OCI-LY7 (cell line): ENCODE measurements at regions not wholly inside any gene's neighbourhood (a gene's known extent, or its start where the extent isn't known, plus 50 kb on each side); places are given as distances from the start of the nearest gene placed in this dataset.

Experiments
- BruUV-seq: library from RNA; stranded (reverse); fragments of 400-500 nt; replicated peaks from 2 replicates; lab custom pipeline; 2021; lab: Mats Ljungman, UMichigan
- CTCF ChIA-PET: fragments of 300-600 bp; sonication (Branson Sonifier 250); formaldehyde crosslinking; loops from one replicate; lab custom pipeline; 2022; ENCODE audit warnings: antibody characterized with exemption; ENCODE audit not compliant: unreplicated experiment; lab: Charles Lee
- POLR2A ChIA-PET: fragments of 300-600 bp; sonication (Branson Sonifier 250); formaldehyde crosslinking; loops from one replicate; lab custom pipeline; 2022; ENCODE audit warnings: antibody characterized with exemption; lab: Charles Lee
- DNase-seq: peaks from one replicate; pipeline ENCODE4 v3.0.0-alpha.2; 2015; ENCODE audit warnings: low spot score
- H2AFZ ChIP-seq: fragments of 200-600 bp; sonication (generic), shearing (Covaris generic); 2 replicates; pipeline ENCODE4 v1.6.1; 2014; ENCODE audit warnings: mild to moderate bottlenecking, antibody characterized with exemption, low read length, moderate library complexity
- H3K27ac ChIP-seq: fragments of 200-600 bp; sonication (generic); 2 replicates; pipeline ENCODE4 v1.5.1; 2014; ENCODE audit warnings: mixed run types, low read depth, mild to moderate bottlenecking, moderate library complexity, low read length, inconsistent platforms; ENCODE audit not compliant: poor library complexity, severe bottlenecking
- H3K36me3 ChIP-seq: fragments of 200-600 bp; sonication (generic); 2 replicates; pipeline ENCODE4 v1.6.1; 2014; ENCODE audit warnings: mild to moderate bottlenecking, antibody characterized with exemption, low read length, moderate library complexity, mixed read lengths; ENCODE audit not compliant: insufficient read depth
- H3K4me1 ChIP-seq: fragments of 200-600 bp; sonication (generic); 2 replicates; pipeline ENCODE4 v1.5.1; 2014; ENCODE audit warnings: mild to moderate bottlenecking, low read length; ENCODE audit not compliant: insufficient read depth, poor library complexity, severe bottlenecking
- H3K4me2 ChIP-seq: fragments of 200-600 bp; sonication (generic); 2 replicates; pipeline ENCODE4 v1.6.1; 2014; ENCODE audit warnings: mild to moderate bottlenecking, low read length
- H3K4me3 ChIP-seq: fragments of 200-600 bp; sonication (generic); 2 replicates; pipeline ENCODE4 v1.5.1; 2014; ENCODE audit warnings: mild to moderate bottlenecking, low read depth, low read length; ENCODE audit not compliant: poor library complexity, severe bottlenecking
- H3K79me2 ChIP-seq: fragments of 200-600 bp; sonication (generic); 2 replicates; pipeline ENCODE4 v1.6.1; 2016; ENCODE audit warnings: low read depth, mild to moderate bottlenecking, low read length, moderate library complexity, mixed read lengths; ENCODE audit not compliant: insufficient read depth
- H3K9me2 ChIP-seq: fragments of 200-600 bp; sonication (generic); 2 replicates; pipeline ENCODE4 v1.6.1; 2016; ENCODE audit warnings: mild to moderate bottlenecking, low read length, mixed read lengths; ENCODE audit not compliant: insufficient read depth
- H3K9me3 ChIP-seq: fragments of 200-600 bp; sonication (generic); 2 replicates; pipeline ENCODE4 v1.6.1; 2014; ENCODE audit warnings: mild to moderate bottlenecking, mixed run types, low read length, mixed read lengths
- H4K20me1 ChIP-seq: fragments of 200-600 bp; sonication (generic); 2 replicates; pipeline ENCODE4 v1.6.1; 2014; ENCODE audit warnings: mild to moderate bottlenecking, antibody characterized with exemption, low read length, moderate library complexity, mixed read lengths; ENCODE audit not compliant: insufficient read depth
- CTCF ChIP-seq: fragments of 200-600 bp; sonication (generic); conservative IDR thresholded peaks from 2 replicates; pipeline ENCODE4 v1.5.1; 2014; ENCODE audit warnings: mild to moderate bottlenecking, antibody characterized with exemption, low read length, moderate library complexity, mixed read lengths
- EZH2phosphoT487 ChIP-seq: fragments of 200-600 bp; sonication (generic); IDR thresholded peaks from 2 replicates; pipeline ENCODE4 v1.6.1; 2018; ENCODE audit warnings: low read depth, borderline replicate concordance, mild to moderate bottlenecking, mixed run types, antibody characterized with exemption, low read length, moderate library complexity, mixed read lengths
- intact Hi-C: fragments of 100-400 bp; cut with micrococcal nuclease; formaldehyde crosslinking; loops from one replicate; pipeline ENCODE4 v1.10.0; 2022; ENCODE audit not compliant: unreplicated experiment

- Histone ChIP-seq H3K27ac (no peak overlapping the region), H3K4me3 (no peak overlapping the region), H2AFZ (no peak overlapping the region), H3K36me3 (no peaks in the 10 kb centered on the region), H4K20me1 (no peaks in the 10 kb centered on the region), H3K4me2 (no peak overlapping the region), H3K9me3 (no peaks in the 10 kb centered on the region), H3K79me2 (no peaks in the 10 kb centered on the region), H3K4me1 (no peaks in the 10 kb centered on the region), H3K9me2 (no peaks in the 10 kb centered on the region)
- TF ChIP-seq EZH2phosphoT487, result no peak
- no peak for TF ChIP-seq CTCF
- ChIA-PET CTCF (no interaction called here), POLR2A (interaction anchor here (0.6 kb wide), 1 partner anchor 47 kb away, joined by 3 read pairs; no protein-coding TSS in a partner anchor)
- BruUV-seq, result no TSS peak
- intact Hi-C loops, result no loop called here
- DNase-seq, result no peak
Measured at GRCh38 chr15:94596707-94597106, 365.3 kb downstream of the MCTP2 start.

GRCh38 chr15:94600505-94600904 is 369.1 kb downstream of the MCTP2 start:
- Histone ChIP-seq H3K36me3 (no peaks in the 10 kb centered on the region), H2AFZ (no peak overlapping the region), H3K9me3 (no peaks in the 10 kb centered on the region), H3K79me2 (no peaks in the 10 kb centered on the region), H3K9me2 (no peaks in the 10 kb centered on the region), H3K4me3 (no peak overlapping the region), H4K20me1 (no peaks in the 10 kb centered on the region), H3K4me1 (no peaks in the 10 kb centered on the region), H3K4me2 (no peak overlapping the region), H3K27ac (no peak overlapping the region)
- TF ChIP-seq CTCF (no peak), EZH2phosphoT487 (no peak)
- intact Hi-C loops, result no loop called here
- CTCF ChIA-PET, result no interaction called here
- POLR2A ChIA-PET, result interaction anchor here (0.7 kb wide), 2 partner anchors 22 to 339 kb away, joined by 3 read pairs; no protein-coding TSS in a partner anchor
- no TSS peak for BruUV-seq
- no peak for DNase-seq

DNA sequence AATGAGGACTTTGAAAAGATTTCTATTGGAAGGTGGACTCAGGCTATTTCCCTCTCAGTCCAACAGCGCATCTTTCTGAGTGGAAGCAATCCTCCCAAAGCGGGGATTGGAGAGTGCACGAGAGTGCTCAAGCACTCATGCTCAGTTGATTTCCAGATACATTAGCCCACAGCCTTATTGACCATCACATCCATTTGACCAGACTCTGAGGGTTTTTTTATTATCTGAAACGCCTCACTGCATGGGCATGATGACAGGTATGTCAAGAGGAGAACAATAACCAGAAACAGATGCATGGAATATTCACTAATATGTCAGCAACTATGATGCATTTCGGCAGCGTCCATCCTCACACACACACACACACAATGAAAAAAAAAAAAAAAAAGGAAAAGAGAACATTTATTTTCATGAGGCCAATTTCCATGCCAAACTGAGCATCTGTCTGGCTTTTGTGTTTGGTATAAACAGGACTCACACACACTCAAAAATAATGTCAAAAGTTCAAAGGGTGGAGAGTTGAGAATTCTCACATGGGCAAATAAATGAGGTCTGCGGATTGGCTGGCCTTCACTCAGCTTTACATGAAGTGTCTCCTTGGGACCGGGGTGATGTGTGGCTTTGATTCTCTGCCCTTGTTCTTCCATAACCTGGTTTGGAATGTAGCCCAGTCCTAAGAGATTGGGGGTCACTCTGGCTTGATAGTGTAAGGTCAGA is 371.6 kb downstream of the MCTP2 start:
- Histone ChIP-seq H3K79me2 (no peaks in the 10 kb centered on the region), H3K27ac (no peak overlapping the region), H3K36me3 (no peaks in the 10 kb centered on the region), H2AFZ (no peak overlapping the region), H4K20me1 (no peaks in the 10 kb centered on the region), H3K4me3 (no peak overlapping the region), H3K9me3 (no peaks in the 10 kb centered on the region), H3K4me1 (peaks cover 6% of the 10 kb centered on the region), H3K9me2 (no peaks in the 10 kb centered on the region), H3K4me2 (no peak overlapping the region)
- no peak for DNase-seq
- no TSS peak for BruUV-seq
- ChIA-PET POLR2A (interaction anchor here (0.7 kb wide), 1 partner anchor 49 kb away, joined by 3 read pairs; no protein-coding TSS in a partner anchor), CTCF (no interaction called here)
- intact Hi-C loops, result no loop called here
- TF ChIP-seq CTCF, result no peak
- TF ChIP-seq EZH2phosphoT487, result no peak
